ENCODE measurements at regions not wholly inside any gene's neighbourhood (a gene's known extent, or its start where the extent isn't known, plus 50 kb on each side); places are given as distances from the start of the nearest gene placed in this dataset.
"Not testable (repeated sequence)": the region's sequence is repeated elsewhere in the genome, so short reads cannot be mapped to it uniquely, and the experiment has no call there.

DNA sequence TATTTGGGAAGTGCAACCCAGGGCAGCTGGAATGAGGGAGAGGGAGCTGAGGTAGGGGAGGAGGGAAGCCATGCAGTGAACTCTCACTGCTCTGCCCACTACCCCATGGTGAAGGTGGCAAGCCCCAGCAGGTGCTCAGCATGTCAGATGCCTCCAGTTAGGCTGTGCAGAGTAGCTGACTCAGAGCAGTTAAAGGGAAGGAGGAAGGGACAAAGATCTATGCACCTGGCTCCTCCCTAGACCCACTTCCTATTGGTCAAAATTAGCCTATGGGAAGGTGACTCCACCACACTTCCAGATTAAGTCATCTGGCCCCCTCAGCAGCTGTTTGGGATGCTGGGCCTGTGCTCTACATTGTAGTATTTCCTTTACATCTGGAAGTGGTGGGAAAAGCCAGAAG, 125.7 kb upstream of the MTPN start:
- no peak for DNase-seq

GRCh38 chr7:136092714-136093113, 115.6 kb upstream of the MTPN start:
- not testable (repeated sequence) for DNase-seq

DNA sequence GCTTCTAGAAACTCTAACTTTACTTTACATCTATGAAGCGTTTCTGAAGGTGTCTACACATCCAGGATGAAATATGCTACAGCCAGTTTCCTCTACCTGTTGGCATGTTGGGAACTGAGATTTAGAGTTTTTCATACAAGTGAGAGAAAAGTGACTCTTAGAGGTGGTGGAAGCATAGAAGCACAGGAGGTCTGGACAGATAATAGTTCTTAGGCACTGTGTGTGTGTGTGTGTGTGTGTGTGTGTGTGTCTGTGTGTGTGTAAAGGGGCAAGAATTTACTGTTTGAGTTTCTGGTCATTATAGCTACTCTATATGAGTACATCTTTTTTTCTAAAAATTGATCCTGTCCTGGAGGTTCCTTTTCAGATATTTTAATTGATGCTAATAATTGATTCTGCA, 110.7 kb upstream of the MTPN start:
- DNase-seq = no peak

- peak; percentile 5 for DNase-seq
Observed at GRCh38 chr7:136086712-136087111, 109.6 kb upstream of the MTPN start.

DNA sequence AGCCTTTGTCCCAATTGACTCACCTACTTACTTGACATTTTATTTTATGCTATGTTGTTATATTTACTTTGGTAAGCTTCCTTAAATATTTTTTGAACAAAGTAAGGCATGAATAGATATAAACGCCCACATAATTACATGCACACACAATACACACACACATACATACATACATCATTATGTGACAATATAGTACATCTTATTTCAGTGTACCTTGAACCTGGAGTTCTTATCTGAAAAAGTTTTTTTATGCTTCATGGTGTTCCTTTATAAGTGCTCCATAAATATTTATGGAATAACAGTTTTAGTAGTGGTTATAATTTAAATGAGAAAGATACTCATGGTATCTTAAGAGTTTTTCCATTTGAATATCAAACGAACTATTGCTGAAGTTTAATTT, 102.8 kb upstream of the MTPN start:
- no peak for DNase-seq

- DNase-seq = no peak
Observed at GRCh38 chr7:136079478-136079892, 102.3 kb upstream of the MTPN start.

DNA sequence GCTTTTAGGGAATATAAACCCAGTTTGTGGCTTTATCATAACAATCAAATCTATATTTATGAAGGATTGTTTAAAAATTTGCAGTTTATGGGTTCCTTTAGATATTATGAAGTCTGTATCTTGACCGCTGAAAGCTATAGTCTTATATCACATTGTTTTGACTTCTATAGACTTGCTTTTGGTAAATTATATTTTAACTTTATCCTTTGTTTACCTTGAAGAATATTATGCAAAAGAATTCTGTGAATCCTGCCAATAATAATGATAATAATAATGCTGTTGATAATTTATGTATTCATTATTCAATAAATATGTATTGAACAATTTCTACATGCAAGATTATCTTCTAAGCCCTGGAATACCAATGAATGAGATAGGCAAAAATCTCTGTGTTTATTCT, 101.9 kb upstream of the MTPN start:
- no peak for DNase-seq

- no peak for DNase-seq
Observed at GRCh38 chr7:136078630-136079029, 101.5 kb upstream of the MTPN start.

GRCh38 chr7:136076954-136077353, 99.8 kb upstream of the MTPN start:
- no peak for DNase-seq

DNA sequence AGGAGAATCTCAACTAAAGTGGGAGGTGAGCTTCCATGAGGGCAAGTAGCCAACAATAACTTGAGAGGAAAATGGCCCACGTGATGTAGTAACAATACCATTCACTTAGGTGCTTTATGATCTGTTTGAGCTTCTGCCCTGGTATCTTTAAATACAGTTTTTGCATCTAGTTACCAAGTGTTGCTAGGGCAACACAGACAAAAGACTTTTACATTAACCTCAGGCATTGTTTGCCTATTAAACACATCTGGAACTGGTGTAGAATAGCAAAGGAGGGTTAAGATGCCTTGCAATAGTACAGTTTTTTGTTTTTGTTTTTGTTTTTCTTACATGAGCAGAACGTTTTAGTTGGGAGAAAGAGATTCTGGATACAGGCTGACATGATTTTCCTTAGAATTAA, 97.7 kb upstream of the MTPN start:
- no peak for DNase-seq

- no peak for DNase-seq
Observed at GRCh38 chr7:136072447-136072846, 95.3 kb upstream of the MTPN start.

GRCh38 chr7:136070736-136071505, 93.8 kb upstream of the MTPN start:
- DNase-seq = no peak

- DNase-seq = no peak
Observed at GRCh38 chr7:136069840-136070529, 92.8 kb upstream of the MTPN start.

DNA sequence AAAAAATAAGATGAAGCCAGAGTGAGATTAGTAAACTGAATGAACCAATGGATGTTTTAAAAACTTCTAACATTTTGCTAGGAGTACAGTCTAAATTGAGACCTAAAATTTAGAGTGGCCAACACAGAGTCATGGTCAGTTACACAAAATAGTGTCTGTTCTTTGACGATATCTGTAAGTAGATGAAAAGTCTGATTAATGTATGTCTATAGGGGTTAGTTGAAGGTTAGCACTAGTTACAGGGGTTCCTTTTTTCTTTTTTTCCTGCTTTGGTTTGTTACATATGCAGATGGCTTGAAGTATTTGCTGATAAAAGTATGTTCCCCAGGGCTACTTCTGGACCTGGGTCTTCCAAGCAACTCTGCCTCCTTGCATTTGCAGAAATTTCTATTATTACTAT, 90.1 kb upstream of the MTPN start:
- no peak for DNase-seq

DNA sequence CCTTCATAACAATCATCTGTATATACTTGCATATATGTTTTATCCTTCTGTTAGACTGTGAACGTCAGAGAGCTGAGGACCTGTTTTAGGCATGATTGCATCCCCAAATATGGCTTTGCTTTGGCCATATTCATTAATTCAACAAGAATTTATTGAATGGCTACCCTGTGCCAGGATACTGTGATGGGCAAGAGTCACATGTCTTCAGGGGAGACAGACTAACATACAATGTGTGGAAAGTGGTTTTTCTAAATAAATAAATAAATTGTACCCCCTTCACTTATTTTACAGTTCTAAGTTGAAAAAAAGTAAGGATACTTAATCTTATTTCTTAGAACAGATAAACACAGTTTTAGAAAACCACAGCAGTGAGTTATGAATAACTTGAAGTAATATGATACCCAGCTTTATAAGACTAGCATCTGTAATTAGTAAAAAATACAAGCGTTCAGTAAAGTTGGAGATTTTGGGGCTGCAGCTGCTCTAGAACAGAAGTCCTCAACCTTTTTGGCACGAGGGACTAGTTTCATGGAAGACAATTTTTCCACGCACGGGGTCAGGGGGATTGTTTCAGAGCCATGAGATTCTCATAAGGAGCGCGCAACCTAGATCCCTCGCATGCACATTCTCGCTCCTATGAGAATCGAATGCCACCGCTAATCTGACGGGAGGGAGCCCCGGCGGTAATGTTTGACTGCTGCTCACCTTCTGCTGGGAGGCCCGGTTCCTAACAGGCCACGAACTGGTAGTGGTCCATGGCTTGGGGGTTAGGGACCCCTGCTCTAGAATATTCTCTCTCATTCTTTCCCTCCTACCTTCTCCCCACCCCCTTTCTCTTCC, 89.4 kb upstream of the MTPN start:
- no peak for DNase-seq

DNA sequence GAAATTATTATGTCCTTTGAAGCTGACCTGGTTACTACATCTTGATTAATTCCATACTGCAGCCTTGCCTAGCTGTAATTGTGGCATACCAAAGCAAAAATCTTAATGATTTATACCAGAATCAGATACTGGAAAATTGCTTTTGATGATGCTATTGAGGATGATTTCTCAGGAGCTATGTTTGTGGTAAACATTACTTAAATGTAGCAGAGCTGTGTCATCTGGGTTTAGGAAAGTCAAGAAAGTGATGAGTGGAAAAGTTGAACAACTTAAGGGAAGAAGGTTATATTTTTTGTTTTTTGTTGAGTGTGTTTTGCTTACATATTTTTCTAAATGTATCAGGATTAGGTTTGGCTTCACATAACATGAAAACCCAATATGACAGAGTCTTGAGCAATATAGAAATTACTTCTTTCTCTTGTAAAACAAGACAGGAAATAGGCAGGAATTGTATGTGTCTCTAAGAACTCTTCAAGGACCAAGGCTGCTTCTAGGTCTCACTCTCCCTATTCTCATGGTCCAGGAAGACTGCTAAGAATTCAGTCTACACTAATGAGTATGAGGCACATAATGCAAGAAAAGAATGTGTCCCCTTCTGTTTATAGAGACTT, 87.6 kb upstream of the MTPN start:
- DNase-seq = no peak

DNA sequence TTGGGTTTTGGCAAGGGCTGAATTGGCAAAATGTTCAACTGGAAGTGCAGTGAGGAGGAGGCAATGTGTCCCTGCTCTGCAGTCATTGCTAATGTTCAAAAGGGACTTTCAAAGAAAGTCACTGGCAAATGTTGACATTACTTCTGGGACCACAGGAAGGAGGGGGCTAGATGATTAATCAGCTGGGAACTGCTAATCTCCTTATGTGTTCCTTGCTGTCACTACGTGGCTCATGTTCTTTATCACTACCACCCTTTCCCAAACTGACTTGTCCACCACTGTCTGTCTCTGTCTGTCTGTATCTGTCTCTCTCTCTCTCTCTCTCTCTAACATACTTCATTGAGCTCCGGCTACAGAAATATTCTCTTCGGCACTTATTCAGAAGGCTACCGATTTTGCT, 86.9 kb upstream of the MTPN start:
- DNase-seq = no peak

DNA sequence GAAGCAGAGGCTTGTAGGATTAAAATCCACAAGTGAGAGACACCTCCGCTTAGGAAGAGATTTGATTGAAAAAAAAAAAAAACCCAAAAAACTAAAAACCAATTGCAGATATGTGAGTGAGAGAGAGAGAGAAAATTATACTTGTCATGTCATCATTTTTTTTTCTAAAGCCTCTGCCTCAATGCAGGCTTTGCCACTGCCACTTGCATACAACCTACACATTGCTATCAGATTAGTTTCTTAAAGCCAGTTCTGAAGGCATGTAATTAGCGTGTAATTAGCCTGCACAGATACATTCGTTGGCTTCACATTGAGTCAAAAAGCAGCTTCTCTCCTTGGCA, 86.1 kb upstream of the MTPN start:
- DNase-seq = no peak

- DNase-seq = no peak
Observed at GRCh38 chr7:136062625-136063325, 85.6 kb upstream of the MTPN start.

- no peak for DNase-seq
Observed at GRCh38 chr7:136061433-136061832, 84.3 kb upstream of the MTPN start.

- DNase-seq = no peak
Observed at GRCh38 chr7:136058546-136058945, 81.4 kb upstream of the MTPN start.

DNA sequence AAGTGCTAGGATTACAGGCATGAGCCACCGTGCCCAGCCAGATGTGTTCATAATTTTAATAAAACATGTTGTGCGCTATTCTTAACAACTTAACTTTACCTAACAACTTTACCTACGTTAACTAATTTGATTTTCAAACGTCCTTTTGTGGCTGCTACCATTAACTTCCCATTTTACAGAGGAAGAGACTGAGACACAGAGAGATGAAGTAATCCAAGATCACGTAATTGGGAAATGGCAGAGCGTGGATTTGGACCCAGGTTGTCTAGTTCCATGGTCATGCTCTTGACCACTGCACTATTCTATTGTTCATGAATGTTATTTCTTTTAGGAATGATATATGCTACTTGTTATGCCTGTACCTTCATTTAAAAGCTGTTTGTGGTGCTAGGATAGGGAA, 80.3 kb upstream of the MTPN start:
- DNase-seq = no peak
